SK-N-SH (cell line): ENCODE measurements at regions not wholly inside any gene's neighbourhood (a gene's known extent, or its start where the extent isn't known, plus 50 kb on each side); places are given as distances from the start of the nearest gene placed in this dataset.

ENCODE experiments used
- CTCF ChIA-PET: fragments of 300-600, 350-600 bp; formaldehyde crosslinking; extraction: SDS; loops from one replicate; lab custom pipeline; 2021; lab: Yijun Ruan, JAX
- POLR2A ChIA-PET: fragments of 350-600 bp; sonication (Branson Sonifier 250); formaldehyde crosslinking; extraction: SDS; loops from one replicate; lab custom pipeline; 2020; ENCODE audit warnings: antibody characterized with exemption, inconsistent platforms; lab: Yijun Ruan, JAX
- DNase-seq: peaks from one replicate; pipeline ENCODE4 v3.0.0; 2012
- H2AFZ ChIP-seq: fragments of 200-600 bp; sonication (generic); 2 replicates; pipeline ENCODE4 v1.8.1; 2016; ENCODE audit warnings: antibody characterized with exemption, mild to moderate bottlenecking, low read depth
- H3F3A ChIP-seq: fragments of 200-600 bp; sonication (generic); replicated peaks from 2 replicates; pipeline ENCODE3; 2016; ENCODE audit warnings: antibody characterized with exemption, mild to moderate bottlenecking; ENCODE audit not compliant: insufficient read depth
- H3K27ac ChIP-seq, 2 experiments: fragments of 200-500 bp in 1 of 2; fragments of 200-600 bp in 1 of 2; sonication (Bioruptor generic) in 1 of 2; sonication (generic), shearing (Covaris generic) in 1 of 2; 2 replicates each; pipeline versions ENCODE4 v1.5.1 to v1.6.1; 2014 to 2016; ENCODE audit warnings: low read depth in 2 of 2, inconsistent platforms in 1 of 2, low read length in 1 of 2, mild to moderate bottlenecking in 1 of 2, mixed read lengths in 1 of 2
- H3K27me3 ChIP-seq: fragments of 200-600 bp; sonication (generic), shearing (Covaris generic); 2 replicates; pipeline ENCODE4 v1.6.1; 2016; ENCODE audit warnings: mixed run types; ENCODE audit not compliant: insufficient read depth
- H3K36me3 ChIP-seq, 2 experiments: fragments of 200-500 bp in 1 of 2; fragments of 200-600 bp in 1 of 2; sonication (Bioruptor generic) in 1 of 2; sonication (generic) in 1 of 2; replicated peaks in 1 of 2; 2 replicates each; pipeline versions ENCODE3 to v1.5.1; 2014 to 2016; ENCODE audit warnings: low read length in 1 of 2, mild to moderate bottlenecking in 1 of 2; ENCODE audit not compliant: insufficient read depth in 2 of 2, control insufficient read depth in 1 of 2
- H3K4me1 ChIP-seq, 2 experiments: fragments of 200-500 bp in 1 of 2; fragments of 200-600 bp in 1 of 2; sonication (Bioruptor generic) in 1 of 2; sonication (generic), shearing (Covaris generic) in 1 of 2; 2 replicates each; pipeline versions ENCODE4 v1.5.1 to v1.6.1; 2014 to 2016; ENCODE audit warnings: low read depth in 1 of 2, low read length in 1 of 2, mixed run types in 1 of 2; ENCODE audit not compliant: insufficient read depth in 2 of 2, control insufficient read depth in 1 of 2
- H3K4me2 ChIP-seq: fragments of 200-600 bp; sonication (generic), shearing (Covaris generic); 2 replicates; pipeline ENCODE4 v1.6.1; 2017; ENCODE audit warnings: mixed run types
- H3K4me3 ChIP-seq, 2 experiments: fragments of 200-500 bp in 1 of 2; fragments of 200-600 bp in 1 of 2; sonication (Bioruptor generic) in 1 of 2; sonication (generic), shearing (Covaris generic) in 1 of 2; 2 replicates each; pipeline versions ENCODE4 v1.5.1 to v1.8.1; 2014 to 2016; ENCODE audit warnings: low read depth in 2 of 2, inconsistent platforms in 1 of 2, low read length in 1 of 2, mild to moderate bottlenecking in 1 of 2, mixed read lengths in 1 of 2, moderate library complexity in 1 of 2
- H3K79me2 ChIP-seq: fragments of 200-600 bp; sonication (generic); 2 replicates; pipeline ENCODE4 v1.8.1; 2017; ENCODE audit warnings: mild to moderate bottlenecking; ENCODE audit not compliant: insufficient read depth
- H3K9ac ChIP-seq: fragments of 200-600 bp; sonication (generic); 2 replicates; pipeline ENCODE4 v1.6.1; 2017; ENCODE audit warnings: mixed run types
- H3K9me2 ChIP-seq: fragments of 200-600 bp; sonication (generic); 2 replicates; pipeline ENCODE4 v1.6.1; 2017; ENCODE audit warnings: mixed run types
- H3K9me3 ChIP-seq: fragments of 200-600 bp; sonication (generic); 2 replicates; pipeline ENCODE4 v1.6.1; 2017; ENCODE audit warnings: mixed run types, mild to moderate bottlenecking, moderate library complexity
- H4K20me1 ChIP-seq: fragments of 200-600 bp; sonication (generic); 2 replicates; pipeline ENCODE4 v1.6.1; 2017; ENCODE audit warnings: mild to moderate bottlenecking, mixed run types; ENCODE audit not compliant: insufficient read depth
- CHD2 ChIP-seq: fragments of 150-350 bp; IDR thresholded peaks from 2 replicates; pipeline ENCODE4 v1.6.1; 2018; ENCODE audit warnings: low read length; ENCODE audit not compliant: partially characterized antibody
- EZH2phosphoT487 ChIP-seq: fragments of 200-600 bp; sonication (generic); IDR thresholded peaks from 2 replicates; pipeline ENCODE4 v1.6.1; 2017; ENCODE audit warnings: low read depth, mixed run types, mild to moderate bottlenecking, antibody characterized with exemption, moderate library complexity, borderline replicate concordance
- FOSL2 ChIP-seq: IDR thresholded peaks from 2 replicates; pipeline ENCODE4 v1.4.0; 2012; ENCODE audit warnings: low read depth, mild to moderate bottlenecking, moderate library complexity, borderline replicate concordance
- FOXJ3 ChIP-seq: sonication (generic); formaldehyde crosslinking; IDR thresholded peaks from 2 replicates; pipeline ENCODE4 v1.5.1; 2020; ENCODE audit warnings: mild to moderate bottlenecking, missing genetic modification reagents
- GABPA ChIP-seq: IDR thresholded peaks from 2 replicates; pipeline ENCODE4 v1.4.0; 2012; ENCODE audit warnings: low read depth, mild to moderate bottlenecking
- GATA2 ChIP-seq: sonication (generic); formaldehyde crosslinking; IDR thresholded peaks from 2 replicates; pipeline ENCODE4 v1.5.0; 2020; ENCODE audit warnings: mild to moderate bottlenecking, missing genetic modification reagents
- JUND ChIP-seq: IDR thresholded peaks from 2 replicates; pipeline ENCODE4 v1.4.0; 2012
- MXI1 ChIP-seq: IDR thresholded peaks from 2 replicates; pipeline ENCODE4 v1.6.1; 2012; ENCODE audit warnings: mild to moderate bottlenecking, low read depth, low read length, improper control_type of control experiment
- NRF1 ChIP-seq: IDR thresholded peaks from 2 replicates; pipeline ENCODE4 v1.6.1; 2012; ENCODE audit warnings: low read depth, mild to moderate bottlenecking, low read length
- POLR2AphosphoS5 ChIP-seq: IDR thresholded peaks from 2 replicates; pipeline ENCODE4 v1.6.1; 2012; ENCODE audit warnings: low read depth, low read length
- RAD21 ChIP-seq: IDR thresholded peaks from 2 replicates; pipeline ENCODE4 v1.6.1; 2012; ENCODE audit warnings: mild to moderate bottlenecking, low read length
- RCOR1 ChIP-seq: fragments of 150-350 bp; IDR thresholded peaks from 2 replicates; pipeline ENCODE4 v1.6.1; 2017; ENCODE audit warnings: antibody characterized with exemption, low read length
- RFX5 ChIP-seq: IDR thresholded peaks from 2 replicates; pipeline ENCODE4 v1.6.1; 2012; ENCODE audit warnings: mild to moderate bottlenecking, improper control_type of control experiment, low read length
- TAF1 ChIP-seq: IDR thresholded peaks from 2 replicates; pipeline ENCODE4 v1.6.1; 2012; ENCODE audit warnings: low read depth, mild to moderate bottlenecking, low read length, moderate library complexity, borderline replicate concordance
- YY1 ChIP-seq: IDR thresholded peaks from 2 replicates; pipeline ENCODE4 v1.4.0; 2012; ENCODE audit warnings: low read depth, mild to moderate bottlenecking
- WGBS: methylation state at CpG from one replicate; pipeline ENCODE4 v1.1.6; 2017; ENCODE audit warnings: low lambda C conversion rate; 5-methylcytosine and 5-hydroxymethylcytosine counted together
- TF ChIP-seq, protein P1 (sequence below): fragments of 150-350 bp; IDR thresholded peaks from 2 replicates; pipeline ENCODE4 v1.6.1; 2017; ENCODE audit warnings: antibody characterized with exemption, low read length, low read depth, borderline replicate concordance
- TF ChIP-seq, protein P2 (sequence below): IDR thresholded peaks from 2 replicates; pipeline ENCODE4 v1.4.0; 2012; ENCODE audit warnings: low read depth
- TF ChIP-seq, protein P3 (sequence below): IDR thresholded peaks from 2 replicates; pipeline ENCODE4 v1.6.1; 2012; ENCODE audit warnings: mild to moderate bottlenecking, low read depth, low read length, moderate library complexity

DNA sequence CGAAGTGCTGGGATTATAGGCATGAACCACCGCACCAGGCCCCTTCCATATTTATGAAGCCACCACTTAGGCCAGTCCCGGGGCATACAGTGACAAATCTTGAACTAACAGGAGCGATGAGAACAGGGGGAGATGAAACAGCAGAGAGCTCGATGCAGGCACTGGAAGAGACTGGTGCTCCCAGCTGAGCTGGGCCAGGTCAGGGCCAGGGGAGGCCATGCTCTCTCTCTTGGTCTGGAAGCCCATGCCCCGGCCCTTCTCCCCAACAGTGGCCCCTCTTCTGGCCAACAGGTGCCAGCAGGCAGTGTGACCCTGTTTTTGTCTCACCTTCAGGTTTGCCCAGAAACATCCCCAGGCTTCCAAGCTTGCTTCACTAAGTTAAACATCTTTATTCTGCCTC is 269.9 kb upstream of the C1orf174 start:
- Histone ChIP-seq H3K36me3 (no peaks in the 10 kb centered on the region), H3K9me3 (no peaks in the 10 kb centered on the region), H3K4me1 (no peaks in the 10 kb centered on the region; a peak in 1 of 4 replicates), H3K9me2 (no peaks in the 10 kb centered on the region), H3K79me2 (no peaks in the 10 kb centered on the region), H3K4me3 (no peak overlapping the region), H3K27me3 (no peaks in the 10 kb centered on the region), H3F3A (no peaks in the 10 kb centered on the region), H2AFZ (no peak overlapping the region), H3K4me2 (no peak overlapping the region)
- CTCF ChIA-PET, result no interaction called here
- WGBS, result 25% methylated on average over 2 of the region's 6 CpGs
- TF ChIP-seq POLR2AphosphoS5, result no peak
- no peak for TF ChIP-seq RFX5
- no peak for TF ChIP-seq GATA2 (CRISPR knock-in tag)
- no peak for TF ChIP-seq RCOR1
- TF ChIP-seq FOSL2, result no peak
- no peak for TF ChIP-seq NRF1
- TF ChIP-seq FOXJ3 (CRISPR knock-in tag), result no peak
- TF ChIP-seq, protein P1, sequence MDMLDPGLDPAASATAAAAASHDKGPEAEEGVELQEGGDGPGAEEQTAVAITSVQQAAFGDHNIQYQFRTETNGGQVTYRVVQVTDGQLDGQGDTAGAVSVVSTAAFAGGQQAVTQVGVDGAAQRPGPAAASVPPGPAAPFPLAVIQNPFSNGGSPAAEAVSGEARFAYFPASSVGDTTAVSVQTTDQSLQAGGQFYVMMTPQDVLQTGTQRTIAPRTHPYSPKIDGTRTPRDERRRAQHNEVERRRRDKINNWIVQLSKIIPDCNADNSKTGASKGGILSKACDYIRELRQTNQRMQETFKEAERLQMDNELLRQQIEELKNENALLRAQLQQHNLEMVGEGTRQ, result no peak
- no peak for TF ChIP-seq RAD21
- TF ChIP-seq YY1, result no peak
- TF ChIP-seq EZH2phosphoT487, result no peak
- no peak for TF ChIP-seq GABPA
- TF ChIP-seq MXI1, result no peak
- TF ChIP-seq JUND, result no peak
- TF ChIP-seq, protein P2, sequence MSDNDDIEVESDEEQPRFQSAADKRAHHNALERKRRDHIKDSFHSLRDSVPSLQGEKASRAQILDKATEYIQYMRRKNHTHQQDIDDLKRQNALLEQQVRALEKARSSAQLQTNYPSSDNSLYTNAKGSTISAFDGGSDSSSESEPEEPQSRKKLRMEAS, result no peak
- no peak for TF ChIP-seq TAF1
- TF ChIP-seq, protein P3, sequence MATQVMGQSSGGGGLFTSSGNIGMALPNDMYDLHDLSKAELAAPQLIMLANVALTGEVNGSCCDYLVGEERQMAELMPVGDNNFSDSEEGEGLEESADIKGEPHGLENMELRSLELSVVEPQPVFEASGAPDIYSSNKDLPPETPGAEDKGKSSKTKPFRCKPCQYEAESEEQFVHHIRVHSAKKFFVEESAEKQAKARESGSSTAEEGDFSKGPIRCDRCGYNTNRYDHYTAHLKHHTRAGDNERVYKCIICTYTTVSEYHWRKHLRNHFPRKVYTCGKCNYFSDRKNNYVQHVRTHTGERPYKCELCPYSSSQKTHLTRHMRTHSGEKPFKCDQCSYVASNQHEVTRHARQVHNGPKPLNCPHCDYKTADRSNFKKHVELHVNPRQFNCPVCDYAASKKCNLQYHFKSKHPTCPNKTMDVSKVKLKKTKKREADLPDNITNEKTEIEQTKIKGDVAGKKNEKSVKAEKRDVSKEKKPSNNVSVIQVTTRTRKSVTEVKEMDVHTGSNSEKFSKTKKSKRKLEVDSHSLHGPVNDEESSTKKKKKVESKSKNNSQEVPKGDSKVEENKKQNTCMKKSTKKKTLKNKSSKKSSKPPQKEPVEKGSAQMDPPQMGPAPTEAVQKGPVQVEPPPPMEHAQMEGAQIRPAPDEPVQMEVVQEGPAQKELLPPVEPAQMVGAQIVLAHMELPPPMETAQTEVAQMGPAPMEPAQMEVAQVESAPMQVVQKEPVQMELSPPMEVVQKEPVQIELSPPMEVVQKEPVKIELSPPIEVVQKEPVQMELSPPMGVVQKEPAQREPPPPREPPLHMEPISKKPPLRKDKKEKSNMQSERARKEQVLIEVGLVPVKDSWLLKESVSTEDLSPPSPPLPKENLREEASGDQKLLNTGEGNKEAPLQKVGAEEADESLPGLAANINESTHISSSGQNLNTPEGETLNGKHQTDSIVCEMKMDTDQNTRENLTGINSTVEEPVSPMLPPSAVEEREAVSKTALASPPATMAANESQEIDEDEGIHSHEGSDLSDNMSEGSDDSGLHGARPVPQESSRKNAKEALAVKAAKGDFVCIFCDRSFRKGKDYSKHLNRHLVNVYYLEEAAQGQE, result no peak
- no peak for TF ChIP-seq CHD2
- TF ChIP-seq, all 33 proteins: peak for 0
- H3K27ac ChIP-seq, result no peak overlapping the region
- DNase-seq, result no peak
- H4K20me1 ChIP-seq, result no peaks in the 10 kb centered on the region
- no peak overlapping the region for H3K9ac ChIP-seq
- POLR2A ChIA-PET, result no interaction called here
